B cell (primary cell): ENCODE measurements at regions not wholly inside any gene's neighbourhood (a gene's known extent, or its start where the extent isn't known, plus 50 kb on each side); places are given as distances from the start of the nearest gene placed in this dataset.

Source experiments
- EZH2 ChIP-seq: IDR thresholded peaks from 2 replicates; pipeline ENCODE4 v1.6.1; 2012; ENCODE audit warnings: borderline replicate concordance, low read depth, mild to moderate bottlenecking, moderate library complexity, low read length; ENCODE audit not compliant: insufficient read depth, poor library complexity, severe bottlenecking
- TF ChIP-seq, protein P1 (sequence below): fragments of 200-600 bp; IDR thresholded peaks from one replicate; pipeline ENCODE4 v1.8.0; 2022; ENCODE audit warnings: antibody characterized with exemption, mild to moderate bottlenecking

DNA sequence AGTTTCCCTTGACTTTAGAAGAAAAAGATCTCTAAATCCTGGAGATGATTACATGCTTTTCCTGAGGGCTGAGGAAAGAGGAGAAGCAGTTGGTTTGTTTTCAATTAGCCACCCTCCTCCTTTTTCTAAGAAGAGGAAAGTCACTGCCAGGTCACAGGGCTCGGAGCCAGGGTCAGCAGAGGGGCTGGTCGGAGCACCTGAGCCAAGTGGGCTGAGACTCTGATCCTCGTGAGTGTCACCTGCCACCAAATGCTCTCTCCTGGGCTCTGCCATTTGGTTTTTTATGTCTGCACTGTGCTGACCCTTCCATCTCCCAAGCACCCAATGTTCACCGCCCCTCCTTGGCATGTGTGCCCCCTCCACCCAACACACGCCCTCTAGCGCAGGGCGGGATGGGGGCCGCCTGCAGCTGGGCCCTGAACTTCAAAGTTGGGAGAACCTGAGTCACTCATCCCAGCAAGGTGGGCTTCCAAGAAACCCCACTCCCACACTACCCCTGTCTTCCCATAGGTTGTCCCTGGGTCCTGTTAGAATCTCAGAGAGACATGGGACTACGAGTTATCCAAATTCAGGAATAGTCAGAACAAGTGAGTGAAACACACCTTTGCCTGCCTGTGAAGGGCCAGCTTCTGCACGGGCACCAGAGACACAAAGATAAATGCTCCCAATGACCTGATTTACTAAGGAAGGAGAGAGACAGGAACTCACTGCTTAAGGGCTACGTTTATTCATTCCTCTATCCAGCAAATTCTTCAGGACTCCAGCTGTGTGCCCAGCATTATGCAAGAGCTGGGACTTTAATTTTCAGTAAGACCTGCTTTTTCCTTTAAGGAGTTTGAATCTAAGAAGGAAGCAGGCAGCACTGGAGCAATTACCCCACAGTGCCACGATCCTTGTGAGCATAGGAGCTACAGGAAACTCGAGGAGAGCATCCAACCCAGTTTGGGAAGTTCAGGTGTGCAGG, 127.5 kb downstream of the RHOU start:
- TF ChIP-seq, protein P1, sequence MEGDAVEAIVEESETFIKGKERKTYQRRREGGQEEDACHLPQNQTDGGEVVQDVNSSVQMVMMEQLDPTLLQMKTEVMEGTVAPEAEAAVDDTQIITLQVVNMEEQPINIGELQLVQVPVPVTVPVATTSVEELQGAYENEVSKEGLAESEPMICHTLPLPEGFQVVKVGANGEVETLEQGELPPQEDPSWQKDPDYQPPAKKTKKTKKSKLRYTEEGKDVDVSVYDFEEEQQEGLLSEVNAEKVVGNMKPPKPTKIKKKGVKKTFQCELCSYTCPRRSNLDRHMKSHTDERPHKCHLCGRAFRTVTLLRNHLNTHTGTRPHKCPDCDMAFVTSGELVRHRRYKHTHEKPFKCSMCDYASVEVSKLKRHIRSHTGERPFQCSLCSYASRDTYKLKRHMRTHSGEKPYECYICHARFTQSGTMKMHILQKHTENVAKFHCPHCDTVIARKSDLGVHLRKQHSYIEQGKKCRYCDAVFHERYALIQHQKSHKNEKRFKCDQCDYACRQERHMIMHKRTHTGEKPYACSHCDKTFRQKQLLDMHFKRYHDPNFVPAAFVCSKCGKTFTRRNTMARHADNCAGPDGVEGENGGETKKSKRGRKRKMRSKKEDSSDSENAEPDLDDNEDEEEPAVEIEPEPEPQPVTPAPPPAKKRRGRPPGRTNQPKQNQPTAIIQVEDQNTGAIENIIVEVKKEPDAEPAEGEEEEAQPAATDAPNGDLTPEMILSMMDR = no peak
- TF ChIP-seq EZH2 = no peak
